H1 (cell line): ENCODE measurements at regions not wholly inside any gene's neighbourhood (a gene's known extent, or its start where the extent isn't known, plus 50 kb on each side); places are given as distances from the start of the nearest gene placed in this dataset.

Experiments
- CTCF ChIA-PET: fragments of 300-600 bp; sonication (Branson Sonifier 250); formaldehyde crosslinking; loops from one replicate; lab custom pipeline; 2021; ENCODE audit not compliant: partially characterized antibody; lab: Charles Lee
- POLR2A ChIA-PET: fragments of 300-600 bp; sonication (Branson Sonifier 250); formaldehyde crosslinking; loops from one replicate; lab custom pipeline; 2021; ENCODE audit warnings: inconsistent platforms; ENCODE audit not compliant: partially characterized antibody; lab: Charles Lee
- DNase-seq, 2 experiments: peaks; one replicate each; pipeline versions ENCODE4 v3.0.0 to v3.0.0-alpha.2; 2010 to 2022; ENCODE audit warnings: low spot score in 2 of 2, low read depth in 1 of 2, mixed read lengths in 1 of 2
- FAIRE-seq: peaks from 2 replicates; lab custom pipeline; 2011; peaks lifted over from hg19 to GRCh38; lab: Jason Lieb, UNC
- H2AFZ ChIP-seq: 2 replicates; pipeline ENCODE4 v1.8.1; 2012; ENCODE audit warnings: low read length, inconsistent platforms
- H2AK5ac ChIP-seq: 2 replicates; pipeline ENCODE4 v1.6.1; 2013; ENCODE audit warnings: low read depth, low read length
- H2BK120ac ChIP-seq: replicated peaks from 2 replicates; pipeline ENCODE3; 2013; ENCODE audit warnings: low read depth, low read length, inconsistent platforms
- H2BK12ac ChIP-seq: 2 replicates; pipeline ENCODE4 v1.6.1; 2013; ENCODE audit warnings: low read depth, low read length
- H2BK15ac ChIP-seq: 2 replicates; pipeline ENCODE4 v1.6.1; 2013; ENCODE audit warnings: low read length
- H2BK20ac ChIP-seq: 2 replicates; pipeline ENCODE4 v1.6.1; 2013; ENCODE audit warnings: low read length
- H2BK5ac ChIP-seq: 2 replicates; pipeline ENCODE4 v1.6.1; 2013; ENCODE audit warnings: low read depth, low read length
- H3K14ac ChIP-seq: 2 replicates; pipeline ENCODE4 v1.6.1; 2013; ENCODE audit warnings: inconsistent platforms; ENCODE audit not compliant: insufficient read length
- H3K18ac ChIP-seq: 2 replicates; pipeline ENCODE4 v1.6.1; 2013; ENCODE audit warnings: low read length; ENCODE audit errors: extremely low read depth
- H3K23ac ChIP-seq: 2 replicates; pipeline ENCODE4 v1.6.1; 2013; ENCODE audit warnings: inconsistent platforms; ENCODE audit not compliant: insufficient read length
- H3K23me2 ChIP-seq: 2 replicates; pipeline ENCODE4 v1.6.1; 2013; ENCODE audit warnings: low read depth, low read length
- H3K27ac ChIP-seq: 2 replicates; pipeline ENCODE4 v1.6.1; 2011; ENCODE audit warnings: low read depth, low read length, inconsistent platforms
- H3K27me3 ChIP-seq, 4 experiments: replicated peaks in 1 of 4; 1 replicate in 1 of 4; 2 replicates in 3 of 4; pipeline versions ENCODE4 v1.6.1 to v1.8.1; 2011 to 2013; ENCODE audit warnings: low read length in 3 of 4, mild to moderate bottlenecking in 3 of 4, inconsistent platforms in 2 of 4, mixed read lengths in 2 of 4, moderate library complexity in 1 of 4; ENCODE audit not compliant: control insufficient read depth in 3 of 4, insufficient read depth in 3 of 4; ENCODE audit errors: extremely low read depth in 1 of 4
- H3K36me3 ChIP-seq, 4 experiments: 2 replicates each; pipeline versions ENCODE4 v1.6.1 to v1.8.1; 2011 to 2013; ENCODE audit warnings: mild to moderate bottlenecking in 4 of 4, low read length in 3 of 4, moderate library complexity in 2 of 4, control low read depth in 1 of 4, inconsistent platforms in 1 of 4; ENCODE audit not compliant: insufficient read depth in 4 of 4, control insufficient read depth in 2 of 4
- H3K4ac ChIP-seq: replicated peaks from 2 replicates; pipeline ENCODE3; 2013; ENCODE audit warnings: low read length, low read depth, mixed read lengths, inconsistent platforms; ENCODE audit not compliant: insufficient read length
- H3K4me1 ChIP-seq, 4 experiments: replicated peaks in 1 of 4; 1 replicate in 1 of 4; 2 replicates in 3 of 4; pipeline versions ENCODE4 v1.6.1 to v1.8.1; 2011 to 2013; ENCODE audit warnings: low read length in 3 of 4, inconsistent platforms in 2 of 4, mixed read lengths in 1 of 4; ENCODE audit not compliant: insufficient read depth in 4 of 4, control insufficient read depth in 3 of 4
- H3K4me2 ChIP-seq, 2 experiments: 2 replicates each; pipeline versions ENCODE4 v1.6.1 to v1.8.1; 2011 to 2013; ENCODE audit warnings: low read depth in 2 of 2, low read length in 2 of 2, control low read depth in 1 of 2, inconsistent platforms in 1 of 2, mild to moderate bottlenecking in 1 of 2; ENCODE audit not compliant: insufficient read depth in 1 of 2
- H3K4me3 ChIP-seq, 4 experiments: fragments of 200-600, 300-600 bp in 1 of 4; sonication (generic), shearing (Covaris generic), sonication (Bioruptor Twin) in 1 of 4; 2 replicates each; pipeline versions ENCODE4 v1.5.1 to v1.8.1; 2011 to 2016; ENCODE audit warnings: low read length in 4 of 4, low read depth in 3 of 4, control low read depth in 2 of 4, inconsistent platforms in 2 of 4, mild to moderate bottlenecking in 2 of 4, mixed read lengths in 1 of 4, moderate library complexity in 1 of 4; ENCODE audit not compliant: insufficient read depth in 2 of 4; ENCODE audit errors: extremely low read depth in 1 of 4
- H3K56ac ChIP-seq: replicated peaks from 2 replicates; pipeline ENCODE3; 2013; ENCODE audit warnings: low read depth, mild to moderate bottlenecking, mixed read lengths, low read length, inconsistent platforms; ENCODE audit not compliant: insufficient read length
- H3K79me1 ChIP-seq: 2 replicates; pipeline ENCODE4 v1.6.1; 2013; ENCODE audit warnings: low read depth, low read length, control low read depth
- H3K79me2 ChIP-seq, 2 experiments: 2 replicates each; pipeline versions ENCODE4 v1.6.1 to v1.8.1; 2012 to 2013; ENCODE audit warnings: low read length in 2 of 2, mild to moderate bottlenecking in 2 of 2, inconsistent platforms in 1 of 2; ENCODE audit not compliant: insufficient read depth in 2 of 2, control insufficient read depth in 1 of 2
- H3K9ac ChIP-seq, 4 experiments: replicated peaks in 1 of 4; 1 replicate in 1 of 4; 2 replicates in 3 of 4; pipeline versions ENCODE4 v1.6.1 to v1.8.1; 2011 to 2013; ENCODE audit warnings: low read depth in 3 of 4, low read length in 3 of 4, control low read depth in 2 of 4, mild to moderate bottlenecking in 2 of 4, moderate library complexity in 2 of 4, inconsistent platforms in 1 of 4; ENCODE audit errors: extremely low read depth in 1 of 4
- H3K9me3 ChIP-seq, 2 experiments: 2 replicates each; pipeline versions ENCODE4 v1.6.1 to v1.8.1; 2012 to 2013; ENCODE audit warnings: mild to moderate bottlenecking in 2 of 2, moderate library complexity in 2 of 2, control low read depth in 1 of 2, inconsistent platforms in 1 of 2, low read depth in 1 of 2, low read length in 1 of 2, mixed read lengths in 1 of 2; ENCODE audit not compliant: insufficient read depth in 2 of 2
- H4K20me1 ChIP-seq, 2 experiments: replicated peaks in 1 of 2; 2 replicates each; pipeline versions ENCODE3 to v1.8.1; 2011 to 2013; ENCODE audit warnings: inconsistent platforms in 2 of 2, low read length in 2 of 2, mild to moderate bottlenecking in 1 of 2; ENCODE audit not compliant: insufficient read depth in 2 of 2, control insufficient read depth in 1 of 2
- H4K5ac ChIP-seq: 2 replicates; pipeline ENCODE4 v1.6.1; 2013; ENCODE audit warnings: low read length, low read depth, mixed read lengths, inconsistent platforms; ENCODE audit not compliant: insufficient read length
- H4K8ac ChIP-seq: 2 replicates; pipeline ENCODE4 v1.8.0; 2013; ENCODE audit warnings: mild to moderate bottlenecking, moderate library complexity, low read length, inconsistent platforms; ENCODE audit not compliant: insufficient read depth; ENCODE audit errors: extremely low read depth
- H4K91ac ChIP-seq: replicated peaks from 2 replicates; pipeline ENCODE3; 2013; ENCODE audit warnings: low read length, mixed read lengths, inconsistent platforms; ENCODE audit not compliant: insufficient read length
- ASH2L ChIP-seq: fragments of 200-600, 300-600 bp; sonication (generic); IDR thresholded peaks from one replicate; pipeline ENCODE4 v1.7.1; 2017; ENCODE audit warnings: low read length
- WGBS, 2 experiments: shearing (Covaris generic) in 1 of 2; methylation state at CpG; one replicate each; pipeline versions ENCODE4 v1.1.6 to v1.1.7; 2013 to 2015; ENCODE audit warnings: low lambda C conversion rate in 2 of 2, mixed read lengths in 2 of 2, inconsistent platforms in 1 of 2, low coverage in 1 of 2, missing lambda C conversion rate in 1 of 2; ENCODE audit not compliant: insufficient replicate concordance in 2 of 2, insufficient coverage in 1 of 2, insufficient read length in 1 of 2; ENCODE audit errors: extremely low coverage in 1 of 2, missing lambda C conversion rate in 1 of 2; 5-methylcytosine and 5-hydroxymethylcytosine counted together

GRCh38 chr4:28690890-28691289 lies 1830.2 kb downstream of the STIM2 start:
- H3K4ac ChIP-seq = no peak overlapping the region
- H3K14ac ChIP-seq = no peak overlapping the region
- H2BK120ac ChIP-seq = no peak overlapping the region
- H4K20me1 ChIP-seq = no peaks in the 10 kb centered on the region
- no peak overlapping the region for H4K8ac ChIP-seq
- no peak overlapping the region for H2BK15ac ChIP-seq
- CTCF ChIA-PET = no interaction called here
- H3K4me3 ChIP-seq = no peak overlapping the region
- no peak overlapping the region for H2BK20ac ChIP-seq
- no peak overlapping the region for H4K5ac ChIP-seq
- no peak overlapping the region for H3K18ac ChIP-seq
- H3K4me1 ChIP-seq = no peaks in the 10 kb centered on the region
- H3K79me1 ChIP-seq = no peaks in the 10 kb centered on the region
- no peaks in the 10 kb centered on the region for H3K23me2 ChIP-seq
- H3K79me2 ChIP-seq = no peaks in the 10 kb centered on the region
- no peaks in the 10 kb centered on the region for H3K36me3 ChIP-seq
- no peak for TF ChIP-seq ASH2L
- H2AK5ac ChIP-seq = no peak overlapping the region
- FAIRE-seq (no peak), DNase-seq (no peak)
- no peak overlapping the region for H3K23ac ChIP-seq
- no peaks in the 10 kb centered on the region for H3K27me3 ChIP-seq
- no peak overlapping the region for H2BK12ac ChIP-seq
- no peaks in the 10 kb centered on the region for H3K9me3 ChIP-seq
- H3K56ac ChIP-seq = no peak overlapping the region
- no peak overlapping the region for H3K4me2 ChIP-seq
- WGBS, 2 experiments = 93% methylated on average over 1 of the region's 1 CpG; no CpG with 5 or more reads in 1 of the 2 experiments
- H3K27ac ChIP-seq = no peak overlapping the region
- no peak overlapping the region for H2AFZ ChIP-seq
- POLR2A ChIA-PET = no interaction called here
- H4K91ac ChIP-seq = no peak overlapping the region
- no peak overlapping the region for H2BK5ac ChIP-seq
- no peak overlapping the region for H3K9ac ChIP-seq
